ENCODE measurements at regions not wholly inside any gene's neighbourhood (a gene's known extent, or its start where the extent isn't known, plus 50 kb on each side); places are given as distances from the start of the nearest gene placed in this dataset.

- H3K9me2 ChIP-seq (ENCODE audit: insufficient read depth), result 0 out of 2 replicates have a peak, but pooled peaks cover 4% of the 10 kb centered on the region
- no peak for ATAC-seq
- H3K27me3 ChIP-seq (ENCODE audit: insufficient read depth), result no peaks in the 10 kb centered on the region
- H3K9me3 Mint-ChIP-seq, result peaks cover 40% of the 10 kb centered on the region
- peaks cover 13% of the 10 kb centered on the region; the same call in 2 of the 3 replicates for H3K36me3 Mint-ChIP-seq (ENCODE audit: low read depth)
- H3K4me1 ChIP-seq (ENCODE audit: insufficient read depth), result no peaks in the 10 kb centered on the region
- H3K27me3 Mint-ChIP-seq (ENCODE audit: insufficient read depth, low read depth, poor library complexity), result no peaks in the 10 kb centered on the region
- H3K79me2 ChIP-seq (replicated peaks; ENCODE audit: insufficient read depth), result no peaks in the 10 kb centered on the region
- H3K4me1 Mint-ChIP-seq, result no peaks in the 10 kb centered on the region
- no peak for TF ChIP-seq REST (IDR thresholded peaks at IDR 0.05; ENCODE audit: unreplicated experiment)
- no peak for TF ChIP-seq EZH2phosphoT487 (IDR thresholded peaks at IDR 0.05; ENCODE audit: unreplicated experiment)
- no peak for TF ChIP-seq CREB1 (CRISPR knock-in tag; IDR thresholded peaks at IDR 0.05; ENCODE audit: low read depth)
- TF ChIP-seq ZNF462 (CRISPR knock-in tag; IDR thresholded peaks at IDR 0.05), result no peak
- H3K4me3 ChIP-seq, result no peak overlapping the region
- no peak overlapping the region for H2AFZ ChIP-seq
- no peaks in the 10 kb centered on the region for H4K20me1 ChIP-seq (replicated peaks; ENCODE audit: insufficient read depth)
- no peak for DNase-seq (ENCODE audit: low spot score)
- H3K36me3 ChIP-seq (ENCODE audit: insufficient read depth), result no peaks in the 10 kb centered on the region; the same call in none of the 2 replicates
- H3K4me2 ChIP-seq, result no peak overlapping the region
- no peaks in the 10 kb centered on the region for H3F3A ChIP-seq (replicated peaks; ENCODE audit: low read depth)
- no peak overlapping the region for H3K4me3 Mint-ChIP-seq
- no peak overlapping the region for H3K27ac Mint-ChIP-seq
- no peak overlapping the region for H3K27ac ChIP-seq (ENCODE audit: low read depth)
Measured at GRCh38 chr20:30937790-30938189, 319.7 kb upstream of the DEFB115 start.
